Astrocyte of the spinal cord (primary cell): ENCODE measurements at regions not wholly inside any gene's neighbourhood (a gene's known extent, or its start where the extent isn't known, plus 50 kb on each side); places are given as distances from the start of the nearest gene placed in this dataset.
A peak's percentile ranks its signal among the peaks of the same experiment; 100 is the strongest.

Experiments
- DNase-seq: peaks from one replicate; pipeline ENCODE4 v3.0.0; 2011; ENCODE audit warnings: low read depth, low spot score
- H3K4me3 ChIP-seq: 2 replicates; pipeline ENCODE4 v1.5.1; 2011; ENCODE audit warnings: low read depth, mild to moderate bottlenecking, low read length, moderate library complexity
- in situ Hi-C: cut with HindIII; loops from 2 replicates; pipeline ENCODE4 v1.10.0; 2017; ENCODE audit warnings: low sequenced_read_pairs
- TF ChIP-seq, protein P1 (sequence below): IDR thresholded peaks from 2 replicates; pipeline ENCODE4 v1.5.1; 2012; ENCODE audit warnings: low read depth, mild to moderate bottlenecking, low read length, inconsistent platforms

DNA sequence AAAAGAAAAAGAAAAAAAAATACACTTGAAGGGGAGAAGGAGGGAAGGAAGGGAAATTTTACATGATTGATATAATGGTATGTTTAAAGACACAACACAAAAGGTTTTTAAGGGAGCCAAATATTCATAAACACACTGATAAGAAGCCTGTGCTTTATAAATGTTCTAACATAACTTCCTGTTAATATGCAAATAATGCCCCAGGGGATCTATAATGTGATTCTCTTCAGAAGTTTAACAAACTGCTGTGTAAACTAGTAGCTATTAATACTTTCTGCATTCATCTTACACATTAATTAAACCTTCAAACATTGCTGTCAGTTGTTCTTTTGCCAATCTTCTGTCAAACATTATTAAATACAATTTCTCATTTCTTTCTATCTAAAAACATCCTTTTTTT lies 231.6 kb downstream of the TJP1 start:
- TF ChIP-seq, protein P1, sequence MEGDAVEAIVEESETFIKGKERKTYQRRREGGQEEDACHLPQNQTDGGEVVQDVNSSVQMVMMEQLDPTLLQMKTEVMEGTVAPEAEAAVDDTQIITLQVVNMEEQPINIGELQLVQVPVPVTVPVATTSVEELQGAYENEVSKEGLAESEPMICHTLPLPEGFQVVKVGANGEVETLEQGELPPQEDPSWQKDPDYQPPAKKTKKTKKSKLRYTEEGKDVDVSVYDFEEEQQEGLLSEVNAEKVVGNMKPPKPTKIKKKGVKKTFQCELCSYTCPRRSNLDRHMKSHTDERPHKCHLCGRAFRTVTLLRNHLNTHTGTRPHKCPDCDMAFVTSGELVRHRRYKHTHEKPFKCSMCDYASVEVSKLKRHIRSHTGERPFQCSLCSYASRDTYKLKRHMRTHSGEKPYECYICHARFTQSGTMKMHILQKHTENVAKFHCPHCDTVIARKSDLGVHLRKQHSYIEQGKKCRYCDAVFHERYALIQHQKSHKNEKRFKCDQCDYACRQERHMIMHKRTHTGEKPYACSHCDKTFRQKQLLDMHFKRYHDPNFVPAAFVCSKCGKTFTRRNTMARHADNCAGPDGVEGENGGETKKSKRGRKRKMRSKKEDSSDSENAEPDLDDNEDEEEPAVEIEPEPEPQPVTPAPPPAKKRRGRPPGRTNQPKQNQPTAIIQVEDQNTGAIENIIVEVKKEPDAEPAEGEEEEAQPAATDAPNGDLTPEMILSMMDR = no peak
- H3K4me3 ChIP-seq = no peak overlapping the region
- in situ Hi-C loops = no loop called here
- DNase-seq = no peak

DNA sequence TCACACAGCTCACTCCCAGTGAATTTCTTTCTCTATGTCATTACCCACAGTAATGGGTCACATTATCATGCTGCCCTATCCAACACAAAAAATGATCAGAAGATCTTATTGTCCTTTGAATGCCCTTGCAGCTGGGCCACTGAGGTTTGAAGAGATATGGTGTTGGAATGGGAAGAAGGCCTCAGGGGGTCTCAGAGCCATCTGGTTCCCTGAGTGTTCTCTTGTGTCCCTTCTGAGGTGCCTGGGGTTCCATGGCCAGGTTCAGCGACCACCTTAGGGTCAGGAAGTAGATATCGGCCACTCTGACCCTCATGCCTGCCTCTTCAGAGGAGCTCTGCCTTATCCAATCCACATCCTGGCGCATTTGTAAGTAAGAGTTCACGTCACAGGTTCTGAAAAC lies 232.3 kb downstream of the TJP1 start:
- H3K4me3 ChIP-seq = no peak overlapping the region
- in situ Hi-C loops = no loop called here
- TF ChIP-seq, protein P1 = no peak
- no peak for DNase-seq

DNA sequence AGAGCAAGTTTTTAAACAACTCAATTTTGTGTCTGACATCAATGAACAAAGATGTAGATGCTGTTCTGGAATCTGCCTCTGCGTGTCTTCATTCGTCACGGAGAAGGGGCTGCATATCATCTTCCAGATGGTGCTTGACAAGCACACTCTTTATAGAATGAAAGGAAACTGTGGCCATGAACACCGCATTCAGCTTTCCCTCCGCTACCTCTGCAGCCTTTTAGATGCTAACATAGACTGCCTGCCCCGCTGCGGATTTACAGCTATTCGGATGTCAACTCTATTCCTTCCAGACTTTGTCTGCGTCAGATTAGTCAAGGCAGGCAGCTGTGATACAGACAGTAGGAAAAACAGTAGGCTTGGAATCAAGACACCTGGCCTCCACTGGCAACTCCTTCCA lies 232.9 kb downstream of the TJP1 start:
- TF ChIP-seq, protein P1 = no peak
- in situ Hi-C loops = no loop called here
- no peak for DNase-seq
- no peak overlapping the region for H3K4me3 ChIP-seq

DNA sequence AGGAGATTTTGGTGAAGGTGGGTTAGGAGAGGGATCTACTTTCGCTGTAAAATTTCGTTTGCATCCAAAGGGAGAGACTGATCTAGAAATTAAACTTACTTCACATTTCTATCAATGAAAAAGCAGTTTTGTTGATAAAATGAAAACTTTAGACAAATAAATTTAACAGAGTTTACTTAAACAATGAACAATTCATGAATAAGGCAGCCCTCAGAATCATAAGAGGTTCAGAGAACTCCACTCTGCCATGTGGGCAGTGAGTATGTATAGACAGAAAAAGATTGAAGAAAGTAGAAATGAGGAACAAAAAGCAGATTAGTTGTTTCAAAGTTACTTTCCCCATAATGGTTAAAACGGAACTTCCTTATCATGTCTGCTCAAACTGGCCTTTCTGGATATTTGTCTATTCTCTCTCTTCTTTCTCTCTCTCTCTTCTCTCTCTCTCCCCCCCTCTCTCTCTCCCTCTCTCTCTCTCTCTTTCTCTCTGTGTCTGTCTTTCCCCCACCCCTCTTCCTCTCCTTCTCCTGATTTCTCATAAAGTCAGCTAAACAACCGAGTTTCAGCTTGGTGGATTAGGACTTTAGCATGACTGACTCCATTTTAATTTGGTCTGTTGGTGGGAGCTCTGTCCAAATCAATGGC lies 248.9 kb downstream of the TJP1 start:
- no peak for DNase-seq
- no peak overlapping the region for H3K4me3 ChIP-seq
- in situ Hi-C loops = no loop called here
- TF ChIP-seq, protein P1 = no peak

DNA sequence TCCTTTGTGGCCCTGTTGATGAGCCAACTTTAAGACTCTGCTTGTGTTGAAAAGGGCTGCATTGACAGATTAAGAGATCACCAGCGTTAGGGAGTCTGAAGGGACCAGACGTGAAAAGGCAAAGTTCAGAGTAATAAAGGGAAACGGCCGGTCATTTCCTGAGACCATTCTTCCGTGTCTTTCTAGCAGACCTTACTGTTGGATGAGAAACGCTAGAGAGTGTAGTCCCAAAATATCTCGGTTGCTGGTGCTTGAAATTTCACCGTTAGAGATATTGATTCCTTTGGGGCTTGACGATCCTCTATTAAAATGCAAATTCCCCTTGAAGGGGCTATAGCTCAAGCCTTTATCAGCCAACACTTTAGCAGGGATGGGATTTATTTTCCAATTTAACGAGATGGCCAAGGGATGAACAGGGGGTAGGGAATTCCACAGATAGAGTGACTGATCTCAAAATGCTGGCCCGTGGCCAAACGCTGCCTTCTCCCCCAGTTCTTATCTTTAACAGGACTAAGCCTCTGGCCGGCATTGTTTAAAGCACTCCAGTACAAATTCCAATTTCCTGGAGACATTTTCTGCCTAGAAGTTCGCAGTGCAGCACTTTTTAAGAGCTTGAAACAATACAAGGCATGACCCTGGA lies 250.4 kb downstream of the TJP1 start:
- peak; percentile 15 for DNase-seq
- TF ChIP-seq, protein P1 = no peak
- in situ Hi-C loops = no loop called here
- no peak overlapping the region for H3K4me3 ChIP-seq

DNA sequence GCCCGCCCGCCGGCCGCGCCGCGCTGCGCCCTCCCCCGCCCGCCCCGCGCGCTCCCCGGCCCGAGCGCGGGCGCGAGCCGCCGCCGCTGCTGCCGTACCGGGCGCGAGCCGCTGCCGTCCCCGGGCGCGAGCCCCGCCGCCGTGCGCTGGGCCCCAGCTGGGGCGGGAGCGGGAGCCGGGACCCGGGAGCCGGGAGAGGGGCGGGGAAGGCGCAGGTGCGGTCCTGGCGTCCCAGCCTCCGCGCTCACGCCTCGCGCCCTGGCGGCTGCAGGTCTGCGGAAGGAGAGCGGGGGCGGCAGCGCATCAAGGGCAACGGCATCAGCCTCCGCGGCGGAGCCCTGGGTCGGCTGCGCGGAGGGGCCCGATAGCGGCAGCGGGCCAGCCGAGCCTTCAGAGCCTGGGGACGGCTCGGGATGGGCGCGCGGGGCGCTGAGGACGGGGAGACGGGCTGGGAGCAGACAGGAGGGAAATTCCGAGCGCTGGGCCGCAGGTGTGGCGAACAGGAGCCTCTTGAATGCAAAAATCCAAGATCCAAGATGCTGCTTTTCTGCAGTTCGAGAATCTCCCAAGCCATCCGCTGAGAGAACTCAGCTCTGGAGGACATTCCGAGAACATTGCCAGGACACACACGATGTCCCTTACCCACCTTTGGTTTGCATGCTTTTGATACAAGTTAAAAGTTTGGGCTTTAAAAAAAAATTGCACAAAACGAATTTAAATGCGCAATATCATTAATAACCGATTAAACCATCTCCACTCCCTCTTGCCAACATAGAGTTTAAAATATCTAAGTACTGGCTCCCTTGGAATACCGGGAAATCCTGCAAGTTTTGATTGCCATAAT lies 251.1 kb downstream of the TJP1 start:
- no peak overlapping the region for H3K4me3 ChIP-seq
- in situ Hi-C loops = no loop called here
- TF ChIP-seq, protein P1 = no peak
- peak; percentile 35 for DNase-seq
